Medulla oblongata (tissue), 1 donor: ENCODE measurements at regions not wholly inside any gene's neighbourhood (a gene's known extent, or its start where the extent isn't known, plus 50 kb on each side); places are given as distances from the start of the nearest gene placed in this dataset.

Experiments
- DNase-seq: peaks from one replicate; pipeline ENCODE4 v3.0.0-alpha.2; 2015; ENCODE audit errors: extremely low spot score

DNA sequence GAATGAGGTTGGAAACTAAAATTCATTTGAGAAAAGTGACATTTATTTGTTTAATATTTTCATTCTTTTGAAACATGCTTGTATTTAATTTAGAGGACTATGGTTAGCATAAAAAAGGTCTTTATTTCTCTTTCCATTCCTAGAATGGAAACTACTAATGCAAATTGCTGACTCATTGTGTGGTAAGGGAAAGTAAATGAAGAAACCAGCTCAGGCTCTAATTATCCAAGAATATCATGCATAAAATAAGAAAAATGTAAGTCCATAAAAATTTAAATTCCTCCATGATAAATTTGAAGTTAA is 777.0 kb upstream of the SLITRK1 start:
- DNase-seq: no peak

DNA sequence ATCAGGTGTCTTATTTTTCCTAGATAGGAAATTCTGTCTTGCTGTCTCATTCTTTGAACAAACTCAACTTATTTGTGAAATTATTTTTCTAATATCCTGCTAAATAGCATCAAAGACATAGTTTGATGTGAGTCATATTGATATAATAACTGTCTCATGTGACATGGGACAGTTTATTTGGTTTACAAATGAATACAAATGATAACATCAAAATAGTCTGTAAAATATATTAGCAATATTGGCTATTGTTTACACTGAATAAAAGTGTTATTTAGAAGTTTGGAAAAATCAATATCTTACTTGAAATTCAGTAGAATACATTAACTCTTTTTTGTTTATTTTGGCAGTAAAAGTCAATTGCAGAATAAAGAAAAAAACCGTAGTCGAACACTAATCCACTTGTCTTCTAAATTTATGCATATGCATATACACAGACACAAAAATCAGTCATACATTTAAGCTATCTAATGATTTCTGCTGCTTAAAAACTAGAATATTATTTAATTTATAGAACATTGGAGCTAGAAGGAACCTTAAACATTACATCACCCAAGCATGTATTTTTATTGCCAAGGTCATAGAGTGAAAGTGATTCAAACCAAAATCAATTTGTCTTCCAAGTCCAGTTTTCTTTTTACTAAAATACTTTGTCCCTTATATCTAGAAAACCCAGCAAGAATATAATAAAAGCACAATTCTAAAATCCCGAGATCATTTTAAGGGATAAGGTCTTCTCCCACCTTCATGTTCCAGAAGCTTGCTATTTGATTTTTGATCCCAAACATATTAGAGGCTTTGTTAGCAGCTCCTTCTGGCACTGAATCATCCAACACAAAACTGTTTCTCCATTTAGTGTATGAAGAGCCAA is 776.5 kb upstream of the SLITRK1 start:
- no peak for DNase-seq

- no peak for DNase-seq
Observed at GRCh38 chr13:84655677-84656076, 773.4 kb upstream of the SLITRK1 start.

GRCh38 chr13:84654654-84655275 is 772.5 kb upstream of the SLITRK1 start:
- no peak for DNase-seq

GRCh38 chr13:84653915-84654534 is 771.8 kb upstream of the SLITRK1 start:
- DNase-seq: no peak

DNA sequence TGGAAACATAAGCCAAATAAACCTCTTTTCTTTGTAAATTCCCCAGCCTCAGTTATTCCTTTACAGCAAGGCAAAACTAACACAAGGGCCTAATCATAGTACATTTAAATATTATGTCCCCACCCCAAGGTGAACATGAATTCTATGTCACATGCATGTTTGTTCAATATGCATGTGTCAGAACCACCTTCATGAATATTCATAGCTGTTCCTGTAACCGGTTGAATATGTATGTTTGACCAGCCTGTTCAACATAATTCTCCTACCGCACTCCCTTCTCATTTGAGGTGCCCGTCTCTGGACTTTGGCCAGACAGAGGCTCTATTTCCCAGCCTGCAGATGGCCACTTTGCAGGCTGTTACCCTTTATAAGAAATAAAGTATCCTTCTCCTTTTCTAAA is 769.4 kb upstream of the SLITRK1 start:
- no peak for DNase-seq

DNA sequence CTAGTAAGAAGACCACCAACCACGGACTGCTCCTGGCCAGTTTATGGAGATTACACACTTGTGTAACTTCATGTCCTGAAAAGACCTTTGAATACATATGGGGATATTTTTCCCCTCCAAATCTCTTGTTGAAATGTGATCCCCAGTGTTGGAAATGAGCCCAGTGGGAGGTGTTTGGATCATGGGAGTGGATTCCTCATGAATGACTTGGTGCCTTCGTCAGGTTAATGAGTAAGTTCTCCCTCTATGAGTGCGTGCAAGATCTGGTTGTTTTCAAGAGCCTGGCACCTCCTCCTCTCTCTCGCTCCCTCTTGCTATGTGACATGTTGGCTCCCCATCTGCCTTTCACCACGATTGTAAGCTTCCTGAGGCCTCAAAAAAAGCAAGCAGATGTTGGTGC is 769.0 kb upstream of the SLITRK1 start:
- DNase-seq: no peak

GRCh38 chr13:84649853-84650252 is 767.6 kb upstream of the SLITRK1 start:
- DNase-seq: no peak

GRCh38 chr13:84648069-84648640 is 765.9 kb upstream of the SLITRK1 start:
- no peak for DNase-seq

DNA sequence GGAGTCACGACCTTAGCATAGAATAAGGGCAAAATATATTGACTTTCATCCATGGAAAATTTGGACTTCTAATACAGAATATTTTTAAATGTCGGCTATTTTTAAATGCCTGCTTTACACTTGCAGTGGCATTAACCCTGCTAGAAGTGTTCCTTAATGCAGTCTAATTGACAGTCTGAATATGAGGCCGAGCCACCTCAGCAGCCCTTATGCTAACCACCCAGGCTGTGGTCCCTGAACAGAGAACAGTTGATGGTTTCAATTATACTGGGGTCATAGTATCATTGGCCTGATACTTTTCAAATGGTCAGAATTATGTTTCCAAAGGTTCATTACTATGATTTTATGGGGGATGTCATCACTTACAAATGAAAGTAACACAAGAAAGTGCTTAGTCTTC is 764.7 kb upstream of the SLITRK1 start:
- DNase-seq: no peak

DNA sequence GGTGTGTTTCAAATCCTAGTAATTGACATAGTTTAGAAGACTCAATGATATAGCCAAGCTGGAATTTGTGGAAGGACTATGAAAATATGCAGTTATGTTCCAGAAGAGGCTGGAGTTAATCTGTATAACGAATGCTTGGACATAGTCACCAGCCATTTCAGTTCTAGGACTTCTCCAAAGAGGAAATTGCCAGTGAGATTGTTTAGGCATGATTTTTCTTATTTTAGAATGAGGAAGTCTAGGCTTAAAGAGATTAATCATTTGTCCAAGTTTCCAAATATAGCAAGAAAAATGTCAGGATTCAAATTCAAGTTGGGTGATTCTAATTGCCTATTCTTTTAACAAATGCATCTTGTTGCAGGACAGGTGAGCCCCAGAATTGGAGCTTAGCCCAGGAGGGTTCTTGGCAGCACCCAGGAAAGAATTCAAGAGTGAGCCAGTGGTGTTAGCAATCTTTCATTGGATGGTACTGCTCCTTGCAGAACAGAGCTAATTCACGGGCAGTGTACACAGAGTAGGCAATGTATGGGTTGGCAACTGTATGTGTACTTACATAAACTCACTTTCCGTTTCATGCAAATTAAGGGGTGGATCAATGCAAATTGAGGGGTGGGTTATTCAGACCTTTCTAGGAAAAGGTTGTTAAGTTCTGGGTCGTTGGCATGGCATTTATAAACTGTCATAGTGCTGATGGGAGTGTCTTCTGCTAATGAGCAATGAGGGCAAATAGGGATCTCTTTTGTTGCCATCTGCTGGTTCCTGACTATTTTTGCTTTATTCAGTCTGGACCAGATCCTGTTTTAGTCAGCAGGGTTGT is 763.1 kb upstream of the SLITRK1 start:
- DNase-seq: no peak

GRCh38 chr13:84641491-84641890 is 759.2 kb upstream of the SLITRK1 start:
- DNase-seq: no peak

DNA sequence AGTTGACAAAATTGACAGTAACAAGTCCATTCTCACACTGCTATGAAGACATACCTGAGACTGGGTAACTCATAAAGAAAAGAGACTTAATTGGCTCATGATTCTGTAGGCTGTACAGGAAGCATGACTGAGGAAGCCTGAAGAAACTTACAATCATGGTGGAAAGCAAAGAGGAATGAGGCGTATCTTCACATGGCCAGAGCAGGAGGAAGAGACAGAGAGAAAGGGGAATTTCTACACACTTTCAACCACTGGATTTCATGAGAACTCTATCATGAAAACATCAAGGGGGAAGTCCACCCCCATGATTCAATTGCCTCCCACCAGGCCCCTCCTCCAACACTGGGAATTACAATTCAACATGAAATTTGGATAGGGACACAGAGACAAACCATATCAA is 758.4 kb upstream of the SLITRK1 start:
- DNase-seq: no peak

- DNase-seq: no peak
Observed at GRCh38 chr13:84630476-84630875, 748.2 kb upstream of the SLITRK1 start.

DNA sequence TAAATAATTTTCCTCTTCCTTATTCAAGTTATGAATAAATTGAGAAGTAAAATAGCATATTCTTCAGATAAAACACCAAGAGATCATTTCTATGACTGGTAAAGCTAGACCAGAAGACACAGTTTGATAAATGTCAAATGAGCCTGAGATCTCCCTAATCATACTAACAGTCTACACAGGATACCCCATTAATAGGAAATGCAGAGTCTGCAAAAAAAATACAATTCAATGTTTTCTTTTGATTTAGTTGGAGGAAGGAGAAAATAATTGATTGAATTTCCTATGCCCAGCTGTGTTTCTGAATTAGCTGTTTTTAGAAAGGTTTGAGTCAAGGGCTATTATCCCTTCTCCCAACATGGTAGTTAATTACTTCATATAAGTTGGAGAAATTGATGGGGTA is 734.6 kb upstream of the SLITRK1 start:
- DNase-seq: no peak

GRCh38 chr13:84609716-84610115 is 727.4 kb upstream of the SLITRK1 start:
- DNase-seq: no peak

GRCh38 chr13:84607261-84608013 is 725.2 kb upstream of the SLITRK1 start:
- no peak for DNase-seq

GRCh38 chr13:84606616-84607015 is 724.3 kb upstream of the SLITRK1 start:
- DNase-seq: no peak

DNA sequence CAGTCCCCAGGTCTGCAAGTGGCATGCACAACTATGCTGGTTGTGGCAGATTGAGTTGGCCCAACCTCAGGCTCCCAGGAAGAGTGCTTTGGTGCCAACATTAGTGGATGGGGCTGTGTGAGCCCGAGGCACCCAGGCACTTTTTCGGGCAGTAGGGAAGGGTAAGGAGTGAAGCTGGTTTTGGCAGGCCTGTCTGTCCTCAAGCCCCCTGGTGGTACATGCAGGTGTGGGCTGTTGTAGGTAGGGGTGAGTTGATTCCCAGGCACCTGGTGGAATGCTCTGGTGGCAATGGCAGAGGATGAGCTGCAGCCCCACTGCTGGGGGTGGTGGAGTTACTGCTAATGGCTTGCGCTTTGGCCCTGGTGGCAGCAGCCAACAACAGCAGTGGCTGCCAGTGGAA is 723.7 kb upstream of the SLITRK1 start:
- DNase-seq: no peak

DNA sequence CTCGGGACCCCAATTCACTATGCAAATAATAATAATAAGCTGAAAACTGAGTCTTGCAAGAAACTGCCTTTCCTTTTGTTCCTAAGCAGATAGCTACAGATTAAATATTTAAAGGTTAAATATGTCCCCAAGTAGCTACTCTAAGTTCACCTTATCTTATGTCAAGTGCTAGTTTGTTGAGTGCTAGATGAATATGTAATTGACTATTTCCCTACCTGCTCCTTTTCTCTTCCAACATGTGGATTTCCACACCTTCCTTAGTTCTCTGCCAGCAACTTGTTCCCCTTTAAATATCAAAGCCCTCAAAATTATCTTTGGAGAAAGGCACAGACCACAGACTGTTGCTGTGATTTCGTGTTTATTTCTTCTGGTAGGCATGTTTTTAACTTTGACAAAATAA is 709.2 kb upstream of the SLITRK1 start:
- DNase-seq: no peak

GRCh38 chr13:84590663-84591062 is 708.4 kb upstream of the SLITRK1 start:
- DNase-seq: no peak
